ENCODE measurements at regions not wholly inside any gene's neighbourhood (a gene's known extent, or its start where the extent isn't known, plus 50 kb on each side); places are given as distances from the start of the nearest gene placed in this dataset.
"Not testable (repeated sequence)": the region's sequence is repeated elsewhere in the genome, so short reads cannot be mapped to it uniquely, and the experiment has no call there.

DNA sequence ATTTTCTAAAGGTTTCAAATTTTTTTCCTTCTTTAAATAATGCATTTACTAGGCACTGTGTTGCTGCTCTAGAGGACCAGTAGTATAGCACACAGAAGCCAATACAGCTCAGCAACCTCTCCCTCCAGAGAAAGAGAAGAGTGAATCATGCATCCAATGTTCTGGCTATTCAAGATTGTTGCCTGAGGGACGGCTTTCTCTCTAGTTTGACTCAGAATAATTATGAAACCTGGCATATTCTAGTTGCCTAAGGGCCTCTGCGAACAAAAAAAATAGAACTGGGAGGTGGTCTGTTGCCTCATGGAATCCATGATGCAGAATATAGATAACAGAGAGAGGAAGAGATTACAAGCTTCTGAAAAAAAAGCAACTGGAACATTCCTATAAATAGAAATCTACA lies 1233.3 kb upstream of the PABPC4L start:
- DNase-seq: no peak

DNA sequence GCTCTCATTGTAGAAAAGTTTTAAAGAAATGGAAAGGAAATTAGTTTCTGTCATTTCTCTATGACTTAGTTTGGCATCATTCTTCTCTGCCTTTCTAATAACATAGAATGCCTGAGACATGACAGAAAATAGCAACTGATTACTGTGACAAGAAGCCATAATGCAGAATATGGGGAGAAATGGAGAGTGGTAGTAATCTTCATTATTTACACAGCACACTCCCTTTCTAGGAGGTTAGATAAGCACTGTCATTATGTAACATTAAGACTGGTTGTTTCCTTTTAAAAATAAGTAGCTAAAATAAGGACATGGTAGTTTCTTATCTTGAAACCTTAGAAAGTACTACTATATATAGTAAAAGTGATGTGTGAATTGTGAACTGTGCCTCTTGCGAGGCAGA lies 1227.9 kb upstream of the PABPC4L start:
- DNase-seq: no peak

DNA sequence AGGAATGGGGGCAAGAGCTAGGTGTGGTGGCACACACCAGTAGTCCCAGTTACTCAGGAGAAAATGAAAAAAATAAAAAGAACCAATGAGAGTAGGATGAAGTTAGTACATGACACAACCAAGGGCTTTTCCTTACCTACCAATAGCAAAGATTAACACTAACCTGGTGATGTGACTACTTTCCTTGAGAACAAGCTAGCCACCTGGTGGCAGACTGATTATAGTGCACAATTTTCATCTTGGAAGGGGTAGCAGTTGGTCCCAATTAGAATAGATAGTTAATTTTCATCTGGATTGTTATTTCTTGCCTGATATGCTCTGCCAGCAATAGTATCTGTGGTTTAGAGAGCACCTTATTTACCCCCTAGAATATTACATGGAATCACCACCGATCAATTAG lies 1216.8 kb upstream of the PABPC4L start:
- no peak for DNase-seq

DNA sequence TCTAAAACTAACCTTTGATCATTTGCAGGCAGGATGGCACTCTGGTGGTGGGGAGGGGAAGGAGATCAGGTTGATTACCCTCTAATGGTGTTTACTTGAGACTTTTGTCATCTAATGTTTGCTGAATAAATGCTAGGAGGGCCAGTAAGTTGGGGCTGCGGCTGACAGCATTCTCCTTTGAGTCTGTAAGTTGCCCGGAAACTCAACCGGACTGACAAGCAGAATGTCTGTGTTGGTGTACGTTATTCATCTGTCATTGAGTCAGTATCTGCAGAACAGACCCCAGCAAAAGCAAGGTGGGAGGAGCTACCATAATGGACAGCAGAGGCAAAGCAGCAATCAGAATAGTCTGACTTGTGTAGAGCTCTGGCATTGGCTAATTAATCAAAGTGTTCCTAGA lies 1210.6 kb upstream of the PABPC4L start:
- no peak for DNase-seq

DNA sequence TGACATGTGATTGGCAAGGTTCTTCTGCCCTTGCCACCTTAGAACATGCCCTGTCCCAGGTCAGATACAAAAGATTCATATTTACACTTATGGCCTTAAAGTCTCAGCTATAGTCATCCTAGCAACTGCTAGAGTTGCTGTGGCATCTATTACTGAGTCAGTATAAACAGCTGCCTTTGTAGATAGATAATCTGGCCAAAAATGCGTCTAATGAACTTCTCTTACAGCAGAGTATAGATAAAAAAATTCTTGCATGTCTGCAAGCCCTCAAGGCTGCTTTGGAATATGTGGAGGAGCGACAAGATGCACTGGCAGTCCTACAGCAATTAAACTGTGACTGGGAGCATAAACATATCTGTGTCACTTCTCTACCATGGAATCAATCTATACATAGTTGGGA lies 1209.7 kb upstream of the PABPC4L start:
- DNase-seq: no peak

DNA sequence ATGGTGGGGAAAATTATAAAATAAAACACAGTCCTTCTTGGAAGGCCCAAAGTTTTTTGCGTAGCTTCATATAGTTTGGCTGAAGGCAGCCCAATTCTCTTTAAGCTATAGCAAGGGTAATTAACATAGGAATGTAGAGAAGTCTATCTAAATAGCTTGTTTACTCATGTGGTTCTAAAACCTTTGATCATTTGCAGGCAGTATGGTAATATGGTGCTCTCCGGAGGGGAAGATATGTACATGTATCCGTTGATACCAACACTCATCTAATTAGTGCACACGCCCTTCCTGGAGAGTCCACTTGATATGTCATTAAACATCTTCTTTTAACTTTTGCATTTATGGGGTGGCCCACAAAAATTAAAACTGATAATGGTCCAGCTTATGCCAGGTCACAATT lies 1207.7 kb upstream of the PABPC4L start:
- not testable (repeated sequence) for DNase-seq

DNA sequence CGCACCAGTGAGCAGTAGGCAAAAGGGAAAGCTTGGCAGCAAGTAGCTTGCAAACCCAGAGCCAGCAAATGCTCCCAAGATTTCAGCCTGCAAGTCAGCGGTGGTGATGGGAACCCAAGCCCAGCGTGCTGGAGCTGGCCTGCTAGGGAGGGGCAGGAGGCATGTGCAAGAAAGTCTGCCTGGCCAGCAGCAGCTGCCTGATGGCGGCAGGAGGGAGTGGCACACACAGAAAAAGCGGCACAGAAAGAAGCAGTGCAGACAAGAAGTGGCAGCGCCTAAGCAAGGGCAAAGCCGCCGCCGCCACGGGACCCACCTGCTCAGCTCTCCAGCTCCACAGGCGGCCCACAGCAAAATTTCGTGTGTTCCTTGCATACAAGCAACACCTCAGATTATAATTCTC lies 1206.5 kb upstream of the PABPC4L start:
- DNase-seq: no peak

DNA sequence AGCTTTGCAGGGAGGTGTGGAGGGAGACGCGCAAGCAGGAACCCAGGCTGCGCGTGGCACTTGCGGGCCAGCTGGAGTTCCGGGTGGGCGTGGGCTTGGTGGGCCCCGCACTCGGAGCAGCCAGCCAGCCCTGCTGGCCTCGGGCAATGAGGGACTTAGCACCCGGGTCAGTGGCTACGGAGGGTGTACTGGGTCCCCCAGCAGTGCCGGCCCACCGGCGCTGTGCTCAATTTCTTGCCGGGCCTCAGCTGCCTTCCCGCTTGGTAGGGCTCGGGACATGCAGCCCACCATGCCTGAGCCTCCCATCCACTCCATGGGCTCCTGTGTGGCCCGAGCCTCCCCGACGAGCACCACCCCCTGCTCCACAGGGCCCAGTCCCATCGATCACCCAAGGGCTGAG lies 1205.0 kb upstream of the PABPC4L start:
- DNase-seq: not testable (repeated sequence)

DNA sequence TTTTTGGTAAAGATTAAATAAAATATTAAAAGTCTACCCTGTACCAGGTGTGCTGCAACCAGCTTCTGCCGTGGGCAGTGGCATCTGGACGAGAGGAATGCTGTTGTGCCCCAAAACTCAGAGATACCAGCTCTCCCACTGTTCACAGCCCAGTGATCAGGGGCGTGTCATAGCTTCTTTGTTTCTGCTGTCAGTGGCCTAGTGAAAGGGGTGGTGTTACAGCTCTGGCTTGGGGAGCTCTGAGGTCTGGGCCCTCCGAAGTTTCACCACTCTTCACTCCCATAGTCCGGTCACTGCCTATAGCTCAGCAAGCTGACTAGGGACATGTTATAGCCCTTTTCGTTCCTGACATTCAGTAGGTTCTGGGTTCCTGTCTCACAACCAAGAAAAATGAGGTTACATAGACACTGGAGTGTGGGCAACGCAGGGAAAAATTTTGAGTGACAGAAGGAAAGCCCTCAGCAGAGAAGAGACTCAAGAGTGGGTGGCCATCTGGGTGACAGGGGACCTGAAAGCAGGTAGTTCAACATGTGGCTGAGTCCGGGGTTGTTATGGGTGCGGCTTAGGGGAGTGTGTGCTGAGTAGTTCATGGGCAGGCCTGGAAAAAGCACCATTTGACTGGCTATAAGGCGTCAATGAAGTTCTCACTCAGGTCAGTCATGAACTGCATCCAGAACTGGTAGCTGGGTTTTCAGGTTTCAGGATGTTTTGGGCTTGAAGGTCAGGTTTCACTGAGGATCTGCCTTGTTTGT lies 1184.4 kb upstream of the PABPC4L start:
- DNase-seq: no peak

DNA sequence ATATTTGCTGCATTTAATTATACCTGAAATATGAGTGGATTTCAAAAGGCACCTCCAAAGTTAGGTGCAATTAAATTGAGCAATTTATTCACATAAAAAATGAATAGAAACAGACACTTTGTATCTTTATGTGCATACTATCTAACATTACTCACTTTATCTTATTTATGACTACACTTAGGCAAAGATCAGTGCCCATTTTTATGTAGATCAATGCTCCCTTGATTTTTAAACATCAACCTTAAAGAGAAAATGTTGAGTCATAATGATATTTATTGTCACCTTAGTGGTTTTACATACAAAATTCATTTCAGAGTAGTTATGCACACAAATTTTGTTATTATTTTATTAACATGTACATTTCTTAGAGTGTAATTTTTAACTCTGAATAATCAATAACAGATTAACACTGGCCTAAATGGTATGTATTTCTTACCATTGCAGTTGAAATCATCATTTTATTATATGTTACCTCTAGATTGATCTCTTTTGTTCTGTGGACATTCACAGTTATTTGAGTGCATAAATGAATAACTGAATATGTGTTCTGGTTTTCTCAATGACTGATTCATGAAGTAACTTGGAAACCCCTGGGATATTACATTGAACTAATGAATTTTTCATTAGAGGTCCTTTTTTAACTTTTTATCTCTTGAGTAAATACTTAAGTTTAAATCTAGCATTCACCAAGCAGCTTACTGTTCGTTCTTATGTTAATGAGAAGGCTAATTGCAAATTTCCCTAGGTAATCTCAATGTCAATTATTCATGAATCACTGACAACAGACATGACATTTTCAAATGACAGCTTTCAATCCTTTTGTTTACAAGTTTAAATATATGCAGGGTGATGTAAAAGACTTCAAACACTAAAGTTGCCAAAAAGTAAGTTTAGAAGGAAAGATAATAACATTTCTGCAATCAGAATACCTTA lies 1182.0 kb upstream of the PABPC4L start:
- DNase-seq: no peak

DNA sequence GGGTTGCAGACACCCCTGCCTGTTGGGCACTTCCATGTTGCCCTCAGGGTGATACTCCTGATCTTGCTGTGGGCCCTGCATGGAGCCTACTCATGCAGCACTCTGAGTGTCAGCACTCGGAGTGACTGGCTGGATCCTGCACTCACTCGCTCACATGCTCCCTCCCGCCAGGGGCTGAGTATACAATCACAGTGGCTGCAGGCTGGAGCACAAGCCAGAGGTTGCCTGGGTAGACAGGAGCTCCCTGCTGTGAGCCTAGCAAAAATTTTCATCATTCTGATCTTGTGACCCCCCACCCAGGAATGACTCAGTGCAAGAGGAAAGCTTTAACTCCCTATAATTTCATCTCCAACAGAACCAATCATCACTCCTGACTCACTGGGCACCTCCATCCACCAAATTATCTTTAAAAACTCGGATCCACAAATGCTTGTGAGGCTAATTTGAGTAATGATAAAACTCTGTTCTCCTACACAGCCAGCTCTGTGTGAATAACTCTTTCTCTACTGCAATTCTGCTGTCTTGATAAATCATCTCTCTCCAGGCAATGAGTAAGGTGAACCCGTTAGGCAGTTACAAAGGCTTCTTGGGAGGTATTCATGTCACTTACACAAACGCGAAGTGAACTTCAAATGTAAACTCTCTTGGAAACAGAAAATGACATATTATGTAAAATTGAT lies 1180.8 kb upstream of the PABPC4L start:
- no peak for DNase-seq

DNA sequence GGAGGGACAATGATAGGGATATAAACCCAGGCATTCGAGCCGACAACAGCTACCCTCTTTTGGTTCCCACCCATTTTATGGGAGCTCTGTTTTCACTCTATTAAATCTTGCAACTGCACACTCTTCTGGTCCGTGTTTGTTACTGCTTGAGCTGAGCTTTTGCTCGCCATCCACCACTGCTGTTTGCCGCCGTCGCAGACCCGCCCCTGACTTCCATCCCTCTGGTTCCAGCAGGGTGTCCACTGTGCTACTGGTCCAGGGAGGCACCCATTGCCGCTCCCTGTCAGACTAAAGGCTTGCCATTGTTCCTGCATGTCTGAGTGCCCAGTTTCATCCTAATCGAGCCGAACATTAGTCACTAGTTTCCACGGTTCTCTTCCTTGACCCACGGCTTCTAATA lies 1170.5 kb upstream of the PABPC4L start:
- DNase-seq: no peak

DNA sequence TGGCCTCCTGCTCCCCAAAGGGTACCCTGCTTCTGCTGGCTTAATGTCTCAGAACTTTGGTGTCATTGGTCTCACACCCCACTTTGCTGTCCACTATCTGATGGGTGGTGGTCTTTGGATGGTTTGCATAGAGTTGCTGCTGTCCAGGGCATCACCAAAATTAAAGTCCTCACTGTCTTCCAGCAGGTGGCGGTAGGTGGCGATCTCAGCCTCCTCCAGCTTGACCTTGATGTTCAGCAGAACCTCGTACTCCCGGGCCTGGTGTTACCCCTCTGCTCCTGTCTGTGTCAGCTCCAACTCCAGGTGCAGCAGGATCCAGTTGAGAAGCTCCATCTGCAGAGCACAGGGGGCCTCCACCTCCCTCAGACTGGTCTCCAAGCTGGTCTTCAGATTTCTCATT lies 1169.5 kb upstream of the PABPC4L start:
- DNase-seq: no peak

DNA sequence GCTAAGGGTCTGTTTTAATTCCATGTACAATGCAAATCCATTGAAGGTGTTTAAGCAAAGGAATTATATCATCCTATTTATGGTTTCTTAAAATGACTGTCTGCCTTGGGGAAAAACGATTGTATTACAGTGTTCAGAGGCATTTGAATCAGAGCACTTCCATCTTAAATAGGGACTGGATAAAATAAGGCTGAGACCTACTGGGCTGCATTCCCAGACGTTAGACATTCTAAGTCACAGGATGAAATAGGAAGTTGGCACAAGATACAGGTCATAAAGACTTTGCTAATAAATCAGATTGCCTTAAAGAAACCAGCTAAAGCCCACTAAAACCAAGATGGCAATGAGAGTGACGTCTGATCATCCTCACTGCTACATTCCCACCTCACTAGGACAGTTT lies 1167.2 kb upstream of the PABPC4L start:
- DNase-seq: no peak

DNA sequence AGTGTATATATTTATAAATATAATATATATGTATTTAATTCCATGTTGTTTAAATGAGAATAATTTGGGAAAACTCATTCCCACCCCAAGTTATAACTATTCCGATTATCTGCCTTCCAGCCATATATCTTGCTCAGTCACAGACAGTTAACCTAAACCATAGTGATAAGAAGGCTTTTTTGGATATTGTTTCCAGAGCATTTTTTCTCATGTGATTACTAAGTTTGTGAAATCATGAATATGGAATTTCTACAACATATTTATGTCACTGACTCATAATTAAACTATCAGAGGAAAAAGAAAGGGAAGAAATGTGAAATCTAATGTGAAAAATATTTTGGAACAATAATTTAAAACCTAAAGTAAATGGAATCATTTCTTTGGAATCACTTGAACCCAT lies 1163.5 kb upstream of the PABPC4L start:
- DNase-seq: no peak

DNA sequence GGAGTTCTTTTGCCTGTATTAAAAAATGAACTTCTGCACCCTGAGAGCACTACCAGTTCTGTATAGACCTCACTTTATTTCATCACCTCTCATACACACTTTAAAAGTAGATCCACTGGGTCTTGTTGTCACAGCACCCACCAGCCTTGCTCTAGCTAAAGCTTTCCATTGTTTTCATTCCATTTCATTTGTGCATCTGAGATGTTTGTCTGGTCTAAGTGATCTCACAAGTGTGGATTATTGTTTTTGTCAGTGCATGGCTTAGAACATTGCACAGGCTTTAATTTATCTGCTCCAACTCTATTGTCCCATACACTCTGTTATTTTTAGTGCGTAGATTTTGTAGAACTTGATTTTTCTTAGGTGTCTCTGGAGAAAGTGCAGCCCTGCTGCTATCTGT lies 1157.5 kb upstream of the PABPC4L start:
- DNase-seq: no peak

DNA sequence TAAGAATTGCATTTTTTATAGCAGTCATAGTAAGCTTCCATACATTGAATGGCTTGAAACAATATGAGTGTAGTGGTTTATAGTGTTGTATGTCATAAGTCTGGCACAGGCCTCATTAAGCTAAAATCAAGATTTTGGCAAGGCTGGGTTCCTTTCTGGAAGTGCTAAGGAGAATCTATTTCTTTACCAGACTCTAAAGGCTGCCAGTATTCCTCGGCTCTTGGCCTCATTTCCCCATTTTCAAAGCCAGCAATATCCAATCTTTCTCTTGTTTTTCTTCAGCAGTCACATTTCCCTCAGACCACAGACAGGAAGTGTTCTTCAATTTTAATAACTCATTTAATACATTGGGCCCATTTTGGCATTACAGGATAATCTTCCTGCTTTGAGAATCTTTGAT lies 1155.5 kb upstream of the PABPC4L start:
- DNase-seq: no peak

DNA sequence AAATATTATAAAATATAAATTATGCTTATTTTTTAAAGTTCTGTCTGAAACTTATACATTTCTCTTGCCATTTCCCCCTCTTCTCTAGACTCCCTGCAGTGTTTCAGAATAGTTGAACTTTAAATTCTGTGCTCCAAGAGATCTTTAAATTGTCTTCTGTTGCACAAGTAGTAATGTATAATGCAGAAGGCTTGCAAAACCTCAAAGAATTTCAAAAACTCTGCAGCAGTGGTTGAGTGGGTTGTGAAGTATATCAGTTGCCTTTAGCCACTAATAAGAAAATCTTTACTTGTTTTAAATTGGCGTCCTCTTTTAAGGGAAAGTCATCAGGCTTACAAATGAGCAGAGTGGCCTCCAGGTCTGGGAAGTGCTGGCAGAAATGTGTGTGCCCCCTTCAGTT lies 1153.3 kb upstream of the PABPC4L start:
- no peak for DNase-seq

DNA sequence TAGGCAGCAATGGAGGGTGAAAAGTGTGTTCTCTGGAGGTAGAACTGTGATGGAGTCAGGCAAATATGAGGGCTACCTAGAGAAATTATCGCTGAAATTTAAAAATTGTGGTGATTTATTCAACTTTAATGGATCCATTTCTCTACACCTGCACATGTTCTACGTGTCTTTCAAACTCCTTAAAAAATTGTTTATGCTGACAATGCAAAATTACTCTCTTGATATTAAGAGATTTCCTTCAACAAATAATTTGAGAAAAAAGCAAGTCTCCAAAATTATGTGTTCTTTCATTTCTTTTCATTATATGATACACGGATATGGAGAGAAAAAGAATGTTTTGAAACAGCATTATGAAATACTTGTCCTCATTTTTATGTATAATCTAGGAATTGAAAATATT lies 1151.4 kb upstream of the PABPC4L start:
- no peak for DNase-seq

DNA sequence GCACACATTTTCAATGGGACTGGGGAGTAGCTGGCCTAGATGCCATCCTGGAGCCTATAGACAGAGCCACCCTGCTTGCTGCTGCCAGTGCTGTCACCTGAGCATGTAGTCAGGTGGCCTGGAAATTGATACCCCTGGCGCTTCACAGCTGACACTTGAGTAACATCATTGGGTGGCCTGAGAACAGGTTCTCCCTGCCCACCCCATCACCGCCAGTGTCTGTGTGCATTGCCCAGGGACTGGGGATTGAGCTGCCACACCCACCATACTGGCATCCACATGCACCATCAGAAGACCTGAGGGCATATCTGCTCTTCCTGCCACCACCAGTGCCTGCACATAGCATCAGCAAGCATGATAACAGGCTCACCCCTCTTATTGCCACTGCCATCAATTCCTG lies 1142.9 kb upstream of the PABPC4L start:
- DNase-seq: no peak

DNA sequence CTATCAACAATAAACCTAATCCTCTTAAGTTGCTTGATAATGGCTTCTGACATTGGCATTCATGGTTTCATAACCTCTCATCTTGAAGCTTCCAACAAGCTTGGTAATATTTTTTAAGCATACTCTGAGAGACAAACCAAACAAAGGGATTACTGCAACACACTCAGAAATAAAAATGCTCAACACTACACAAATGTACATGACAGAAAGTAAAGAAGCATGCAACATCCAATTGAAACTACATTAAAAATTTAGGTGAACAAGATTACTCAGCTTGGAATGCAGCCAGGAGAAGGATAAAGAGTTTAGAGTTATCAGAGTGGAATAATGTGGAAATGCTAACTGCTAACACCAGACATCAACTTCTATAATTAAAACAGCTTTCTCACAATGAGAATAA lies 1136.6 kb upstream of the PABPC4L start:
- DNase-seq: no peak

DNA sequence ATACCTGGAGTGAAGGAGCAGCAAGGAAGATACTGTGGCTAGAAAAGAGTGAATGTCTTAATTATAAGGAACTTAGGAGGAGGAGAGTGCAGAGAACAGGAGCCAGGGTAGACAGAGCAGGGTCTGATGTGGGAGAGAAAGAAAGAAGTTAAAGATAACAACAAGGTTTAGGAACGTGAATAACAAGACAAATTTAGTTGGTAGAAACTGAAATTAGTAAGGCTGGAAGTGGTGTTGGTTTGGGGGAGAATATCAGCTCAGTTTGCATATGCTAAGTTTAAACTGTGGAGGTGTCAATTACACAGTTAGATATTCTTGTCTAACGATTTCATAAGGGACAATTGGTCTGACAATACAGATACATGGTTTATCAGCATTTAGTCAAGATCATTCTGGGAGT lies 1123.7 kb upstream of the PABPC4L start:
- DNase-seq: no peak

DNA sequence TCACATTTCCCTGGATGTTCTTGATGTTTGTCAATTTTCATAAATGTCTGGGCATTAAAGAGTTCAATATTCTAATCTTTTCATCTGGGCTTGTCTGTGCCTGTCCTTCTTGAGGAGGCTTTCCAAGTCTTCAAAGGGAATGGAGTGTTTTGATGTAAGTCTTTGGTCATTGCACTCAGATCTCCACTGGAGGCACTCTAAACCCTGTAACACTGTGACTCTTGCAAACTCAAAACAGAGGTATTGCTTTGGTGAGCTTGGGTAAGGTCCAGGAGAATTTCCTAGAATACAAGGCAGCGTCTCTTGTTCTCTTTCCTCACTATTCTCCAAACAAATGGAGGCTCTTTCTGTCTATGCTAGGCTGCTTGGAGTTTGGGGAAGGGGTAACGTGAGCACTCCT lies 1118.1 kb upstream of the PABPC4L start:
- no peak for DNase-seq

DNA sequence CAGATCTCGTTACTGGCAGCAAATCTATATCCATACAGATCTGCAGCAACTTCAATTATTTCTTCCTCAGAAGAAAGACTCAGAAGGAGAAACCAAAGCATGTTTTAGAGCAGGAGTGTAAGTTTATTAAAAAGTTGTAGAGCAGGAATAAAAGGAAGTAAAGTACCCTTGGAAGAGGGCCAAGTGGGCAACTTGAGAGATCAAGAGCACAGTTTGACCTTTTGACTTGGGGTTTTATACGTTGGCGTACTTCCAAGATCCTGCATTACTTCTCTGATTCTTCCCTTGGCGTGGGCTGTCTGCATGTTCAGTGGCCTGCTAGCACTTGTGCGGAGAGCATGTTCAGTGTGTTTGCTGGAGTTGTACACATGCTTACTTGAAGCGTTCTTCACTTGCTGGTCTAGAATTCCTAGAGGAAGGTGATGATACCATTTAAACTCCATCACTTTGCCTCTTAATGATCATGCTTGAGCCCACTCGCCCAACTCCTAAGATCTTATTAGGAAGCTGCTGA lies 1114.7 kb upstream of the PABPC4L start:
- no peak for DNase-seq

Data from SHP77 treated with DMSO at 0.1 percent for 48 hours (cell line).